SK-N-SH (cell line): ENCODE measurements at regions not wholly inside any gene's neighbourhood (a gene's known extent, or its start where the extent isn't known, plus 50 kb on each side); places are given as distances from the start of the nearest gene placed in this dataset.

ENCODE experiments used
- EZH2phosphoT487 ChIP-seq: fragments of 200-600 bp; sonication (generic); IDR thresholded peaks from 2 replicates; pipeline ENCODE4 v1.6.1; 2017; ENCODE audit warnings: low read depth, mixed run types, mild to moderate bottlenecking, antibody characterized with exemption, moderate library complexity, borderline replicate concordance
- NFIC ChIP-seq: IDR thresholded peaks from 2 replicates; pipeline ENCODE4 v1.4.0; 2012; ENCODE audit warnings: borderline replicate concordance
- REST ChIP-seq: IDR thresholded peaks from 2 replicates; pipeline ENCODE4 v1.6.1; 2012; ENCODE audit warnings: mild to moderate bottlenecking, low read depth, low read length, moderate library complexity
- RXRA ChIP-seq: IDR thresholded peaks from 2 replicates; pipeline ENCODE4 v1.4.0; 2012; ENCODE audit warnings: low read depth, mild to moderate bottlenecking, borderline replicate concordance
- TF ChIP-seq, protein P1 (sequence below): fragments of 200-600 bp; sonication (generic); IDR thresholded peaks from 2 replicates; pipeline ENCODE4 v1.6.1; 2017; ENCODE audit warnings: antibody characterized with exemption, mild to moderate bottlenecking, moderate library complexity

GRCh38 chr2:116724550-116724949 lies 1089.9 kb upstream of the DDX18 start:
- TF ChIP-seq, protein P1, sequence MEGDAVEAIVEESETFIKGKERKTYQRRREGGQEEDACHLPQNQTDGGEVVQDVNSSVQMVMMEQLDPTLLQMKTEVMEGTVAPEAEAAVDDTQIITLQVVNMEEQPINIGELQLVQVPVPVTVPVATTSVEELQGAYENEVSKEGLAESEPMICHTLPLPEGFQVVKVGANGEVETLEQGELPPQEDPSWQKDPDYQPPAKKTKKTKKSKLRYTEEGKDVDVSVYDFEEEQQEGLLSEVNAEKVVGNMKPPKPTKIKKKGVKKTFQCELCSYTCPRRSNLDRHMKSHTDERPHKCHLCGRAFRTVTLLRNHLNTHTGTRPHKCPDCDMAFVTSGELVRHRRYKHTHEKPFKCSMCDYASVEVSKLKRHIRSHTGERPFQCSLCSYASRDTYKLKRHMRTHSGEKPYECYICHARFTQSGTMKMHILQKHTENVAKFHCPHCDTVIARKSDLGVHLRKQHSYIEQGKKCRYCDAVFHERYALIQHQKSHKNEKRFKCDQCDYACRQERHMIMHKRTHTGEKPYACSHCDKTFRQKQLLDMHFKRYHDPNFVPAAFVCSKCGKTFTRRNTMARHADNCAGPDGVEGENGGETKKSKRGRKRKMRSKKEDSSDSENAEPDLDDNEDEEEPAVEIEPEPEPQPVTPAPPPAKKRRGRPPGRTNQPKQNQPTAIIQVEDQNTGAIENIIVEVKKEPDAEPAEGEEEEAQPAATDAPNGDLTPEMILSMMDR = no peak
- TF ChIP-seq NFIC = no peak
- TF ChIP-seq EZH2phosphoT487 = no peak
- TF ChIP-seq REST = no peak
- no peak for TF ChIP-seq RXRA
